NCI-H2081 (cell line): ENCODE measurements at regions not wholly inside any gene's neighbourhood (a gene's known extent, or its start where the extent isn't known, plus 50 kb on each side); places are given as distances from the start of the nearest gene placed in this dataset.

Source experiments
- DNase-seq, 2 experiments: peaks; one replicate each; lab custom pipeline; 2025; lab: John Stamatoyannopoulos, UW

DNA sequence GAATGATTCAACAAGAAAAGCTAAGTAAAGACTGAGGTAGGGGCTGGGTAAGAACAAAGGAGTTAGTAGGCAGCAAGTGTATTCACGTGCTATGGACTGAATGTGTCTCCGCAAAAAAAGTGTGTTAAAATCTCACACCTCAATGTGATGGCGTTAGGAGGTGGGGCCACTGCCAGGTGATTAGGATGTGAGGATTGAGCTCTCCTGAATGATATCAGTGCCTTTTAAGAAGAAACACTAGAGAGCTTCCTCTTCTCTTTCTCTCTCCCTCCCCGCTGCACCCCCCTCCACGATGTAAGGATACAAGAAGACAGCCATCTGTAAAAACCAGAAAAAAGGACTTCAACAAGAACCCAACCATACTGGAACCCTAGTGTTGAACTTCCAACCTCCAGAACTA lies 396.1 kb upstream of the PLXNA2 start:
- no peak for DNase-seq

DNA sequence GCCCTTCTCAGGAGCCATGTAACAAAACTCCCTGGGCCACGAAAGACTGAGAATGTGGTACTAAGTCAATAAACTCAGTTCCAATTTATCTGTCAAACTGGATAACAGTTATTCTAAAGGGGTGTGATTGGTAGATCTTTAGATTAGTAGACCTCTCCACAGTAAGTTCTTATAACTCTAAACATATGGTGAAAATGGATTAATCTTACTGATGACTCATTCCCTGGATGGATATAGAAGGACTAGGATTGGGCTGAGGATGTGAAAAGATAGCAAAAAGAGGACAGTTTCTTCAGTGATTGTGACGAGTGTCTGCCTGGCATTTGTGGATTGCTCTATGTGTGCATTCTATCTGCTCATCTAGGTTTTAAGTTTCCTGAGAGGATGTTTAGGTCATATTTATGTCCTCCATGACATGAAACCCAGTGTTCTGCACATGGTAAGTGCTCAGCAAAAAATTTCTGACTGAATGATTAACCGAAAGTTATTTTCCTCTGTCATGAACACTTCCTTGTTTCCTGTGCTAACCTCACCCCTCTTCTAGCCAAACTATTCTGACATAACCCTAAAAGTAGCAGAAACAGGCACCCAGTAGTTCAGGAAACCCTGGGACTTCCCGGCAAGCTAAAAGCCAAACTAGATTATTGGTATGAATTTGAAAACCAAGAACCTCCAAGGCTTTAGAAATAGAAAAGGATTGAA lies 397.5 kb upstream of the PLXNA2 start:
- DNase-seq = no peak

DNA sequence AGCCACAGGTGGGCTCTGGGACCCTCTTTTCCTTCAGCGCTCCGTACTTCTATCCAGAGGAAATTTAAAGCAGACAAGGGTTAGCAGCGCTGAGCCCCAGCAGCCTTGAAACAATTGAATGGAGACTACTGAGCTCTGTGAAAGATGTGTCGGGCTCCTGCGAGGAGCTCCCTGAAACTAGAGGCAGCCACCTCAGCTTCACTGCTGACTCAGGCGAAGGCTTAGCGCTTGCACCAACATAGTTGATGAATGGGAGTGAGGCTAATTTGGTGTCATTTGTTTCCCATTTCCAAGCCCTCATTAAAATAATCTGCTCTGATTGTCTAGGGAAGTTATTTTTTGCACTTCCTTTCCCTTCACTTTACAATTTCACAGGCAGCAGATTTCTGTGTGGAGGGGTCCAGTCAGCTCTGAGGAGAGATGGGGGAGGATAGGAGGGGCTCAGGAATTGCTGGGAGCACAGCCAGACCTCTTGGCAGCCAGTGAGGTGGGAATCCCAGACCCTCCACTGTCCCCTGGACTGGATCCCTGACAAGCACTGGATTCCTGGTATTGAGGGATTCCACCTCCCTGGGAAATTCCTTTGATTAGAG lies 398.9 kb upstream of the PLXNA2 start:
- DNase-seq = no peak

DNA sequence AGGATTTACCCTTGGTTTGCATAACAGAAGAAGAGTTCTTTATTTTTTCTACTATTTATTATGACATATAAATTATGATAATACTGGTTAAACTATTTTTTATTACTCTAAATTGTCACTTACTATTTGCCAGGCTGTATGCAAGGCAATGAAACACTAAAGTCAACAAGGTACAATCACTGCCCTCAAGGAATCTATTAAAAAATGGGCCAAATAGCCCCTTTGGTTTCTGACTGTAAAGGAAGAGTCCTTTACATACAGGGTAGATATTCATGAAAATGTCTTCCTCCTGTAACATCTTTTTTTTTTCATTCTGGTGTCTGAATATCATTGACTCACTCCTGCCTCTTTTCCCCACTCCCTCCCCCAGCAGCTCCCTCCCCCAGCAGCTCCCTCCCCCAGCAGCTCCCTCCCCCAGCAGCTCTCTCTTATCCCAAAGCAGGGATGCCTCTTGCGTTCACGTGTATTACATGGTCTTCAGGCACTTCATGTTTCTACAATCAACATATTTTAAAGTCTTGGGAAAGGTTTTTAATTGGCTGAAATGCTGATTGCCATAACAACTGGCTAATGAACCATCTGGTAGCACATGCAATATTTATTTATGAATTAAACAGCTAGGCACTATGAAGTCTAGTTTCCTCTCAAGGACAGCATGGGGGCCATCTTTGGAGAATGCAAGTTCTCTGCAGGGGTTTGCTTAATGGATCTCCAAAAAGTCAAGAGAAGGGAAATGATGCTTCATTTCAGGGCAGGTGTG lies 400.4 kb upstream of the PLXNA2 start:
- peak in 1 of 2 experiments; percentile 74 for DNase-seq

DNA sequence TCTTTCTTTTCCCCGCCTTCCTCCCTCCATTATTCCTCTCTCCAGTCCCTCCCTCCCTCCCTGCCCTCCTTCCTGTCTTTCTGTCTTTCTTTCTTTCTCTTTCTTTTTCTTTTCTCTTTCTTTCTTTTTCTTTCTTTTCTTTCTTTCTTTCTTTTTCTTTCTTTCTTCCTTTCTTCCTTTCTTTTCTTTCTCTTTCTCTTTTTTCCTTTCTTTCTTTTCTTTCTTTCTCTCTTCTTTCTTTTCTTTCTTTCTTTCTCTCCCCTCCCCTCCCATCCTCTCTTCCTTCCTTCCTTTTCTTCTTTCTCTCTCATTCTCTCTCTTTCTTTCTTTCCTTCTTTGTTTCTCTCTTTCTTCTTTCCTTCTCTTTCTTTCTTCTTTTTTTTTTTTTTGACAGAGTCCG lies 402.2 kb upstream of the PLXNA2 start:
- no peak for DNase-seq

DNA sequence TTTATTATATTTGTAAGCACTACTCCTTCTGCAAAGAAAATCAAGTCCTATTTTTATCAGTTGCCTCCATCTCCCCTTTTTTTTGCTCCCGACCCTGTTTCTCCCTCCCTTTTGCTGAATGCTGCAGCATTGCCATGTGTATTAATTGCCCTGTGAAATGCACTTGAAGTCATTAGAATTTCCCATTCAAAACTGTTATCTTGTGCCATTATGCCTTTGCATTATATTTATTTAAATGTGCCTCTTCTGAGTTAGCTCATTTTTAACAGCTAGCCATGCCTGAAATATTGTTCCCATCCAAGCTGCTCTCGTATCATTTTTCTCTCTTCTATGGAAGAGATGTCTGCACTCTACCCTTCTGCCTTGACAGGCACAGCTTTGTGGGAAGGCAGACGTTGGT lies 404.0 kb upstream of the PLXNA2 start:
- no peak for DNase-seq

DNA sequence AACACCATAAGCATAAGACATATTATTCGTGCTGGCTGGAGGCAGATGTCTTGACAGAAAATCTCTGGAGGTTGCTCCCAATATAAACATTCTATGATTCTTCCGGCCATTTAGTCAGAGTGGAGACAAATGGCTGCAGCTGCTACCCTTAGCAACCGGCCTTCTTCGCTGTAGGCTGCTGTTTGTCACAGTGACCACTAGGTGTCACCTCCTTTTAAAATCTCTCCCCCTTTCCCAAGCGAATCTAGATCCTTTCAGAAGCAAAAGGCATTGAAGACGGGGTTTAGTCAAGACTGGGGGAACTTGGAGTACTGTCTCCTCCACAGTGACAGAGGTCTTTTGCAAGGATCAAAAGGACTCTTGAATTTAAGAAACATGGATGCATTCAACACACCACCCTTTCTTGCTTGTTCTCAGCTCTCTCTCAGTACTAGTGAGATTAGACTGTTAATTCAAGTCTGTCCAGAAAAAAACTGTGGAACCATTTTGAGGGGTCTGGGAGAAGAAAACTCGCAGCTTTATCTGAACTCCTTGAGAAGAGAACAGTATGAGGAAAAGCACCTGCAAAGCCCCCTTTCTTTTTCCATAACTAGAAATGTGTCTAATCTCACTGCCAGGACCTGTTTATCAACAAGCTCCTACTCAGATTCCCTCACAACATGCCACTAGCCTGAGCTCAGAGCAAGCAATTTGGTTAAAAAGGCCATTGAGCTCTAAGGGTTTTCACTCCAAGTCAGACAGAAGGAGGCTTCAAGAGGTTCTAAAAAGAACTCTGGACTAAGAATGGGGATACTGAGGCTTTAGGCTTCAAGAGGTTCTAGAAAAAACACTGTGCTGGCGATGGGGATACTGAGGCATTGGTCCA lies 408.3 kb upstream of the PLXNA2 start:
- DNase-seq = peak; percentile 90 to 94

DNA sequence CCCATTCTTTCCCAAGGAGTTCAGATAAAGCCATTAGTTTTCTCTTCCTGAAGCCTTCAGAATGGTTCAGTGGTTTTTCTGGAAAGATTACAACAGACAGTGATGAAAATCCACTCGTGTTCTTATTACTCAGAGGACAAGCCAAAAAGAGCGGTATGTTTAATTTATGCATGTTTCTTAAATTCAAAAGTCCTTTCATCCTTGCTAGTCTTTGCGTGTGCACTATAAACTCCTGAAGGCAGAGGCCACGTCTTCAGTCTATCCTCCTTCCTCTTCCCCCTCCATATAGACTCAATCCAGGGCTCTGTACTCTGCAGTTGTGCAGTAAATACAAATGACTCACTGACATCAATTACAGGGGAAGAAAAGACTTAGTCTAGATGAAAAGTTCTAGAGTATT lies 409.2 kb upstream of the PLXNA2 start:
- no peak for DNase-seq

DNA sequence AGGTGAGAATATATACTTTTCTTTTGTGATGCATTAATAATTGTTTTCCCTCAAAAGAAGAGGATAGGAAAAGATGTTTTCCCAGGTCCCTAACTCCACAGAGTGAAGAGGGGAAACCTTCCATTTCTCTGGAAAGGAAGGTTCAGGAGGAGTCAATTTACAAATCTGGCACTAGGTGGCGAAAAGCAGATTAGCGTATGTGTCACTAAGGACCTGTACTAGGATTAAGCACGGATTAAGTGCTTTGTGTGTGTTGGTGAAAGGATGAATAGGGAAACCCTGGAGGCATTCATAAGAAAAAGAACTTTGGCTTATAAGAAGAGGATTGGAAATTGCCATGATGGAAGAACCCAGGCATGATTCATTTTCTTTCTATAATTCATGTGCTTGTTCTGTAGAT lies 410.1 kb upstream of the PLXNA2 start:
- DNase-seq = peak in 1 of 2 experiments; percentile 61

DNA sequence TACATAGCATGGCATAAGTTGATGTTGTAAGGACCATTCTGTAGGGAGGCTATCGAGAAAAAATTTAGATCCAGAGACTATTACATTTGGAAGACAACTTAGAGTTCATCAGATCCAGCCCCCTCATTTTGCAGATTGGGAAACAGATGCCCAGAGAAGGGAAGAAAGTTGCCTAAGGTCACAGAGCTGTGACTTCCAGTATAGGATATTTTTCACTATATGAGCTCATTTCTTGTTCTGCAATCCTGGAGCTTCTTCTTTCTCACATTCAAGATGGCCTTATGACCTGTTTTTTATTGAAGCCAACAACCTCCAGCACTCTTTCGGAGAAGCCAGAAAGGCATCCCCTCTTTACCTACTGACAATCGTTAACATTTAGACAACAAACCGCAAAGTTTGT lies 421.8 kb upstream of the PLXNA2 start:
- DNase-seq = no peak

DNA sequence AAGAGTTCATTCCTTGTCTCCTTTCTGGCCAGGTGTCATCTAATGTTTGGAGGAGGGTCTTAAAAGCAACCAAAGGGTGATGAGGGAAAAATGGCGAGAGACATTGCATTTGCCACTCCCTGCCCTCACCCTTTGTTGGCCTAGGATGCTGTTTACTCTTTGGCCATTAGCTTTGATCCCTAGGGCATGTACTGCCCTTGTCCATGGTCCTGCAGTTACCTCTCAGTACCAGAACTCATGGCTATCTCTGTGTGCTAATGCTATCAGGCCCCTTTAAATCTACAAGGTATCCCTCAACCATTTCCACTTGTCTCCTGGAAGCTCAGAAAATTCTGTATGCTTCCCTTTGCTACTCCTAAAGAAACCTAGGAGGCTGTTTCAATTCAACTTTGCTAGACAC lies 424.8 kb upstream of the PLXNA2 start:
- DNase-seq = no peak

DNA sequence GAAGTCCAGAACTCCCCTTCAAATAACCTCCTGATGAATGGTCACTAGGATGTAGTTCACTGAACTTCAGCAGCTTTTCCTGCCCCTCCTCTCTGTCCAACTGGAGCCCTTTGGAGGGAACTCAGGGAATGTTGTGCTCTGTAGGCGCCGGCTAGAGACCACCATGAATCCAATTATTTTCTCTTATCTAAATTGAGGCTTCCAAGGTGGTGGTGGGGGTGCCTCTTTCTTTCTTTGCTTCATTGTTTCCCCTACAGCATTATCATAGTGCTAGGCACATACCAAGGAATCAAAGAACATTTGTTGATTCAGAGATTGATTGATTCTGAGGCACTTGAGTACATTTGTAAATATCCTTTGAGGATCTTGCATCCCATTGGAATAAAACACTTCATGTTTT lies 426.6 kb upstream of the PLXNA2 start:
- DNase-seq = no peak

DNA sequence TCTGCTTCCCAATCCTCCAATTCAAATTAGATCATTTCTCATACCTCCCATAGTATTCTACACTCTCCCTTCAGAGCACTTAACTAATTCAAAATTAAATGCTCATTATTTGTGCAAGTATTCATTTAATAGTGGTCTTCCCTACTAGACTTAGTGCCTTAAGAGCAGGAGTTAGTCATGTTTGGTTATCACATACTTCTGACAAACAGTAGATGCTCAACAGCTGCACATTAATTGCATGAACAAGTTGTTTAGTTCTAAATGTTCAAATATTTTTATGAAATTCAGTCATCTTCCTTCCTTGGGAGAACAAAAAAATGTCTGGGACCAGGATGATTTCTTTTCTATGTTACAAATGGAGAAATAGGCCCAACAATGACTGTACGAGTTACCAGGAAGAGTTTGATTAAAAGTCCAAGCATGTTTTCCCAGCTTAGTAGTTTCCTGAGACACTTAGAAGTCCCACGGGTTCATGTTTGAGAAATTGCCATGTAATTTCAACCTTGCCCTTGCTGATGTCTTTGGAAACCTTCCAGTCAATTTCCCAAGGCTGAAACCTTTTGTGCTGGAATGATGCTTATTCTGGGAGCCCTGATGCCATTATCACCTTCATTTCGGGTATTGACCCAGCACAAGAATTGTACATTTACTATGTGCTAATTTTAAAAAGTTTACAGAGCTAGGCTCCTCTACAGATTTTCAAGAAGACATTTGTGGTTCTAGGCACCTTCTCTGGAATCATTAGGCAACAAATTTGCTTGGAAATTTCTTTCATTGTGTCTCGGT lies 437.9 kb upstream of the PLXNA2 start:
- no peak for DNase-seq

DNA sequence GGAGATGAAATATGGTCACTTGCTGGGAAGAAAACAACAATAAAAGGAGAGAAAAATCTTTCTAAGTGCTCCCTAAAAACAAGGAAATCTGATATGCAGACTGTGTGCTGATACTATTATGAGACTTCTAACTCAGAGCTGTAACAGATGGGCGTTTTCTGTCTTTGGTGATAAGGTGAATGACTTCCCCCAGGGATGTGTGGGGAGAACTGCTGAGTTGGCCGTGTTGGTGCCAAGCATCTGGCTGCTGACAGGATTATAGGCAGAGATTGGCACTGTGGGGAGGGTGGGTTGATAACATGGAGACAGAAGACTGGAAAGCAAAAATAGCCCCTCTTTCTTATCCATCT lies 438.5 kb upstream of the PLXNA2 start:
- no peak for DNase-seq

DNA sequence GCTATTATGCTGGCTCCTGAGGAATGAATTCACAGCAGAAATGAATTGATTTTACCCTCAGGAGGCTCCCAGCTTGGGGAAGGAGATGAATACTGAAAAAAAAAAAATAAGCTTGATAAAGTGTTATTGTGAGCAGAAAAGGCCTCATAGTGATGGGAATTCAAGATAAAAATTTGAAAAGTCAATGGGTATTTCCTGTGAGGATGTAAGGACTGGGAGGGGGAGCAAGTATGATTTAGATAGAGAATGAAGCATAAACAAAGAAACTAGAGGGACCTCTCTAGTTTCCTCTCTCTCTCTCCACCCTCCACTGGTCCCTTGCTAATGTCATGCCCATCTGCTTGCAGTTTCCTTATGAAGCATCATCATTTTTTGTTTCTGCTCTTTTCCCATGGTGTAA lies 439.0 kb upstream of the PLXNA2 start:
- no peak for DNase-seq

DNA sequence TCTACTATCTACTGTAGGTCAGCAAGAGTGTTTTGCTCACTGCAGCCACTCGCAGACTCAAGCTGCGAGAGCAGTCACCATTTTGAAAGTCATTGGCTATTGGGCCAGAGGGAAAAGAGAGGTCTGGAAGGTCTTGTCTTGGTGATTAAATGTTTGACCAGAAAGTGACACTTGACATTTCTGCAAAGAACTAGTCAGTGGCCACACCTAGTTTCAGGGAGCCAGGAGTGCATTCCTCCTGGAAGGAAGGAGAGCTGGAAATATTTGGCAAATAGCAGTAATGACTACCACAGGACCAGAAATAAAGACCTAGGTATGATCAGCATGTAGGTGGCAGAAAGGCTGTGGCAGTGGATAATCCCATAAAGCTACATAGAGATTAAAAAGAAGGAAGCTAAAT lies 440.0 kb upstream of the PLXNA2 start:
- DNase-seq = no peak

DNA sequence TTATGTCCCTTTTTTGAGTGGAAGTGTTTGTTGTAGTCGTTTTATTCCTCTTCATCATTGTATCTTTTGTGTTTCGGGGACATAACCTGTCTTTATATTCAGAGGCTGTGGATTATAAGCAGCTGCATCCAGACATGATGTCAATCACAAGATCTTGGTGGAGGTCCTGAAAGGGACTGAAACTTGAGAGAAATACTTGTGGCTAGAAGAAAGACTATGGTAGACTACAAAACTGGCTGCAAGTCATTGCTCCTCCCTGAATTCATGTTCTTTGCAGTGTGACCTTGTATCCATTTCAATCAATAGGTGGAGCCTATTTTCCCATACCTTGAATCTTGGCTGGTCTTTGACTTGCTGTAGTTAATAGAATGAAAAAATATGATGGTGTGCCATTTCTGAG lies 442.4 kb upstream of the PLXNA2 start:
- DNase-seq = no peak

DNA sequence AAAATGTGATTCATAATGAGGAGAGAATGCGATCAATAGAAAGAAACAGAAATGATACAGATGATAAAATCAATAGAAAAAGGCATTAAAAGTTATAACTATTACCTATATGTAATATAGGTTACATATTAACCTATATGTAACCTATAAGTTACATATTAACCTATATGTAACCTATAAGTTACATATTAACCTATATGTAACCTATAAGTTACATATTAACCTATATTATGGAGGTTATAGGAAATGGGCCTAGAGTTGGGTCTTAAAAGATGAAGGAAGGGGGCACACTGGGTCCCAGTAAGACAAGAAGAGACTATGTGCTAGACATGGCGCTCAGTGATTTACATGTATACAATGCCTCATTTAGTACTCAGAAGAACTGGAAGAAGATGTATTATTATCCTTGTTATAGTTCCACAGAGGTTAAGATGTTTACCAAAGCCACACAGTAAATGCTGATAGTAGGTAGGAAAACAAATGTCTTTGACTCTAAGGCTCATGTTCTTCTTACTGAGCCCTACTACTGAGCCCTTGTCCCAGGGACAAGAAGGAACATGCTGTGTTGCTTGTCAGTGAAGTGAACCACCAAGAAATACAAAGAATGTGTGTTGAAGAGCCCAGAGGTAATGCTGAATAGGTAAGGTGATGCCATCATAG lies 444.6 kb upstream of the PLXNA2 start:
- no peak for DNase-seq

DNA sequence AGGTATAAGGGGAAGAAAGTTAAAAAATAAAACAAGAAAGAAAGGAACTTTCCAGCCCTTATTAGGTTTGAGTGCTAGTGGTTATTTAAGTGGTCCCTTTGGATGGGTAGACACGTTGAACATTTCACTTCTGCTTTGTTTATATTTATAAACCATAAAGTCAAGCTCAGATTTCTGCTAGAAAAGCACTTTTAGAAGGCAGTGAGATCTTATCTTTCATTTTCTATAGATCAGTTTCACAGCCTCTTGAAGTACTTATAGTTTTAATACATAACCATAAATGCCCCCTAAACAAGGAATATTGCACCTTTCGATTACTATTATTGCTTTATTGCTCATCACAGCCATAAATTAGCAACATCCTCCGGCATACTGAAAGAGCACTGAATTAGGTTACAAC lies 446.8 kb upstream of the PLXNA2 start:
- no peak for DNase-seq

DNA sequence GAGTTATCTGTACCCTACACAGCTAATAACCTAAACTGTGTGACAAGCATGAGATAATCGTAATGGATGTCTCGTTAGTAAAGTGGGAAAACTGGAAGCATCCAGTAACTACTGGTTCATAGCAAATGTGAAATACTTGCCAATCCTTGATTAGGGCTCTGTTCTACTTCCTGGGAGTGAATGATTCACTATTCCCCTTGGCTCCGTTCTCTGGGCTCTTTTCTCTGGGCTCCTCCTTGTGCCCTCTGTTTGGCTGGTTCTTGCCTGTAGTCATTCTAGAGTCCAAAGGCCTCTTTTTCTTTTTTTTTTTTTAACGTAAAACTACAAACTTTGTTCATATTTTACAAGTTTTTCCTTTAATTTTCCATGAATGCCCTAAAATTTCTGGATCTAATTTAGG lies 465.8 kb upstream of the PLXNA2 start:
- no peak for DNase-seq

DNA sequence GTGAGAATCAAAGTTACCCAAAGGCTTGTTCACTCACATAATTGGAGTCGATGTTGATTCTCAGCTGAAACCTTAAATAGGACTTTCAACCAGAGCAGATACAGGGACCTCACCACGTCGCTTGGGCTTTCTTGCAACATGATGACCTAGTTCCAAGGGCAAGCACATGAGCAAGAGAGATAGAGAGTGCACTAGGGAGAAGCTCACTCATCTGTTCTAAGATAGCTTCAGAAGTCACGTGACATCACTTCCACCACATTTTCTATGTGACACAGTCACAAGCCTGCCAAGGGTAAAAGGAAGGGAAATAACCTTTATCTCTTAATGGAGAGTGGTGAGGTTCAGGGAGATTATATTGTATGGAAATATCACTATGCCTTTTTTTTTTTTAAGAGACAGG lies 470.1 kb upstream of the PLXNA2 start:
- no peak for DNase-seq
